Activated naive CD8-positive, alpha-beta T cell treated with anti-CD3 and anti-CD28 coated beads for 36 hours (primary cell): ENCODE measurements at regions not wholly inside any gene's neighbourhood (a gene's known extent, or its start where the extent isn't known, plus 50 kb on each side); places are given as distances from the start of the nearest gene placed in this dataset.

ENCODE experiments used
- DNase-seq: peaks from one replicate; pipeline ENCODE4 v3.0.0; 2021
- H3K27ac Mint-ChIP-seq: one replicate; pipeline ENCODE4 v1.8.0; 2022; ENCODE audit warnings: mild to moderate bottlenecking, moderate library complexity, mixed read lengths
- H3K27me3 Mint-ChIP-seq: one replicate; pipeline ENCODE4 v1.8.0; 2022; ENCODE audit warnings: mild to moderate bottlenecking, mixed read lengths
- H3K36me3 Mint-ChIP-seq: one replicate; pipeline ENCODE4 v1.8.0; 2021; ENCODE audit warnings: mild to moderate bottlenecking, mixed read lengths
- H3K4me1 Mint-ChIP-seq: one replicate; pipeline ENCODE4 v1.8.0; 2021; ENCODE audit warnings: mixed read lengths
- H3K4me3 Mint-ChIP-seq: one replicate; pipeline ENCODE4 v1.8.0; 2022; ENCODE audit warnings: mild to moderate bottlenecking, moderate library complexity, mixed read lengths
- H3K9me3 Mint-ChIP-seq: one replicate; pipeline ENCODE4 v1.8.0; 2022; ENCODE audit warnings: mixed read lengths

- Mint-ChIP-seq H3K27me3 (peaks cover 15% of the 10 kb centered on the region), H3K4me3 (no peak overlapping the region), H3K4me1 (no peaks in the 10 kb centered on the region), H3K27ac (no peak overlapping the region), H3K9me3 (no peaks in the 10 kb centered on the region), H3K36me3 (no peaks in the 10 kb centered on the region)
- no peak for DNase-seq
Observed at GRCh38 chr6:3512832-3513231, 56.0 kb upstream of the SLC22A23 start.

- H3K27me3 Mint-ChIP-seq: peaks cover 18% of the 10 kb centered on the region
- no peak for DNase-seq
- no peaks in the 10 kb centered on the region for H3K9me3 Mint-ChIP-seq
- no peaks in the 10 kb centered on the region for H3K4me1 Mint-ChIP-seq
- no peak overlapping the region for H3K27ac Mint-ChIP-seq
- H3K36me3 Mint-ChIP-seq: no peaks in the 10 kb centered on the region
- H3K4me3 Mint-ChIP-seq: no peak overlapping the region
Observed at GRCh38 chr6:3510617-3511016, 53.8 kb upstream of the SLC22A23 start.

GRCh38 chr6:3510178-3510577 is 53.3 kb upstream of the SLC22A23 start:
- Mint-ChIP-seq H3K27ac (no peak overlapping the region), H3K9me3 (no peaks in the 10 kb centered on the region), H3K4me1 (no peaks in the 10 kb centered on the region), H3K4me3 (no peak overlapping the region), H3K36me3 (no peaks in the 10 kb centered on the region), H3K27me3 (peaks cover 18% of the 10 kb centered on the region)
- DNase-seq: no peak

- no peaks in the 10 kb centered on the region for H3K9me3 Mint-ChIP-seq
- no peaks in the 10 kb centered on the region for H3K36me3 Mint-ChIP-seq
- H3K27me3 Mint-ChIP-seq: peaks cover 15% of the 10 kb centered on the region
- no peak overlapping the region for H3K27ac Mint-ChIP-seq
- H3K4me1 Mint-ChIP-seq: no peaks in the 10 kb centered on the region
- no peak overlapping the region for H3K4me3 Mint-ChIP-seq
- DNase-seq: no peak
Observed at GRCh38 chr6:3509336-3509735, 52.5 kb upstream of the SLC22A23 start.

- Mint-ChIP-seq H3K36me3 (no peaks in the 10 kb centered on the region), H3K4me3 (no peak overlapping the region), H3K27ac (no peak overlapping the region), H3K4me1 (no peaks in the 10 kb centered on the region), H3K27me3 (peaks cover 10% of the 10 kb centered on the region), H3K9me3 (no peaks in the 10 kb centered on the region)
- DNase-seq: no peak
Observed at GRCh38 chr6:3506751-3507383, 50.0 kb upstream of the SLC22A23 start.
